Bronchial epithelial cell (primary cell): ENCODE measurements at regions not wholly inside any gene's neighbourhood (a gene's known extent, or its start where the extent isn't known, plus 50 kb on each side); places are given as distances from the start of the nearest gene placed in this dataset.

Experiments
- DNase-seq: peaks from one replicate; pipeline ENCODE4 v3.0.0-alpha.2; 2010; ENCODE audit warnings: low read depth
- FAIRE-seq: peaks from 2 replicates; lab custom pipeline; 2011; peaks lifted over from hg19 to GRCh38; lab: Jason Lieb, UNC
- H3K27me3 ChIP-seq: 2 replicates; pipeline ENCODE4 v1.5.1; 2011; ENCODE audit warnings: low read length; ENCODE audit not compliant: control insufficient read depth, insufficient read depth
- H3K36me3 ChIP-seq: 2 replicates; pipeline ENCODE4 v1.5.1; 2011; ENCODE audit warnings: low read length; ENCODE audit not compliant: control insufficient read depth, insufficient read depth
- H3K4me3 ChIP-seq: 2 replicates; pipeline ENCODE4 v1.5.1; 2011; ENCODE audit warnings: mild to moderate bottlenecking, low read depth, low read length, control low read depth
- CTCF ChIP-seq: IDR thresholded peaks from 2 replicates; pipeline ENCODE4 v1.5.1; 2011; ENCODE audit warnings: mild to moderate bottlenecking, moderate library complexity, low read length, control low read depth, inconsistent platforms; ENCODE audit not compliant: insufficient read depth, severe bottlenecking

- FAIRE-seq (no peak), DNase-seq (no peak)
- no peak overlapping the region for H3K4me3 ChIP-seq
Observed at GRCh38 chr2:221285148-221285547, 287.0 kb downstream of the EPHA4 start.

GRCh38 chr2:221286406-221286805 is 285.7 kb downstream of the EPHA4 start:
- H3K4me3 ChIP-seq, result no peak overlapping the region
- DNase-seq (no peak), FAIRE-seq (no peak)
- no peak for TF ChIP-seq CTCF
- H3K36me3 ChIP-seq, result no peaks in the 10 kb centered on the region
- H3K27me3 ChIP-seq, result no peaks in the 10 kb centered on the region

More at GRCh38 chr2:221285148-221285547, 287.0 kb downstream of the EPHA4 start:
- Histone ChIP-seq H3K36me3 (no peaks in the 10 kb centered on the region), H3K27me3 (no peaks in the 10 kb centered on the region)
- TF ChIP-seq CTCF, result no peak

GRCh38 chr2:221289389-221289788 is 282.7 kb downstream of the EPHA4 start:
- Histone ChIP-seq H3K4me3 (no peak overlapping the region), H3K27me3 (no peaks in the 10 kb centered on the region), H3K36me3 (no peaks in the 10 kb centered on the region)
- FAIRE-seq, result no peak
- DNase-seq, result no peak
- TF ChIP-seq CTCF, result no peak

- H3K27me3 ChIP-seq, result no peaks in the 10 kb centered on the region
- no peak for DNase-seq
- no peak for FAIRE-seq
- no peaks in the 10 kb centered on the region for H3K36me3 ChIP-seq
- no peak overlapping the region for H3K4me3 ChIP-seq
- no peak for TF ChIP-seq CTCF
Observed at GRCh38 chr2:221289846-221290245, 282.3 kb downstream of the EPHA4 start.

GRCh38 chr2:221293949-221294742 is 278.0 kb downstream of the EPHA4 start:
- TF ChIP-seq CTCF, result no peak
- Histone ChIP-seq H3K27me3 (no peaks in the 10 kb centered on the region), H3K36me3 (no peaks in the 10 kb centered on the region), H3K4me3 (no peak overlapping the region)
- FAIRE-seq (no peak), DNase-seq (no peak)

- no peak for DNase-seq
- FAIRE-seq, result no peak
- no peak for TF ChIP-seq CTCF
- Histone ChIP-seq H3K36me3 (no peaks in the 10 kb centered on the region), H3K4me3 (no peak overlapping the region), H3K27me3 (no peaks in the 10 kb centered on the region)
Observed at GRCh38 chr2:221304916-221305315, 267.2 kb downstream of the EPHA4 start.
